H1 (cell line): ENCODE measurements at regions not wholly inside any gene's neighbourhood (a gene's known extent, or its start where the extent isn't known, plus 50 kb on each side); places are given as distances from the start of the nearest gene placed in this dataset.
"Not testable (repeated sequence)": the region's sequence is repeated elsewhere in the genome, so short reads cannot be mapped to it uniquely, and the experiment has no call there.

Experiments used
- CTCF ChIA-PET: fragments of 300-600 bp; sonication (Branson Sonifier 250); formaldehyde crosslinking; loops from one replicate; lab custom pipeline; 2021; ENCODE audit not compliant: partially characterized antibody; lab: Charles Lee
- POLR2A ChIA-PET: fragments of 300-600 bp; sonication (Branson Sonifier 250); formaldehyde crosslinking; loops from one replicate; lab custom pipeline; 2021; ENCODE audit warnings: inconsistent platforms; ENCODE audit not compliant: partially characterized antibody; lab: Charles Lee
- DNase-seq, 2 experiments: peaks; one replicate each; pipeline versions ENCODE4 v3.0.0 to v3.0.0-alpha.2; 2010 to 2022; ENCODE audit warnings: low spot score in 2 of 2, low read depth in 1 of 2, mixed read lengths in 1 of 2
- FAIRE-seq: peaks from 2 replicates; lab custom pipeline; 2011; peaks lifted over from hg19 to GRCh38; lab: Jason Lieb, UNC
- H2AFZ ChIP-seq: 2 replicates; pipeline ENCODE4 v1.8.1; 2012; ENCODE audit warnings: low read length, inconsistent platforms
- H2AK5ac ChIP-seq: 2 replicates; pipeline ENCODE4 v1.6.1; 2013; ENCODE audit warnings: low read depth, low read length
- H2BK120ac ChIP-seq: replicated peaks from 2 replicates; pipeline ENCODE3; 2013; ENCODE audit warnings: low read depth, low read length, inconsistent platforms
- H2BK12ac ChIP-seq: 2 replicates; pipeline ENCODE4 v1.6.1; 2013; ENCODE audit warnings: low read depth, low read length
- H2BK15ac ChIP-seq: 2 replicates; pipeline ENCODE4 v1.6.1; 2013; ENCODE audit warnings: low read length
- H2BK20ac ChIP-seq: 2 replicates; pipeline ENCODE4 v1.6.1; 2013; ENCODE audit warnings: low read length
- H2BK5ac ChIP-seq: 2 replicates; pipeline ENCODE4 v1.6.1; 2013; ENCODE audit warnings: low read depth, low read length
- H3K14ac ChIP-seq: 2 replicates; pipeline ENCODE4 v1.6.1; 2013; ENCODE audit warnings: inconsistent platforms; ENCODE audit not compliant: insufficient read length
- H3K18ac ChIP-seq: 2 replicates; pipeline ENCODE4 v1.6.1; 2013; ENCODE audit warnings: low read length; ENCODE audit errors: extremely low read depth
- H3K23ac ChIP-seq: 2 replicates; pipeline ENCODE4 v1.6.1; 2013; ENCODE audit warnings: inconsistent platforms; ENCODE audit not compliant: insufficient read length
- H3K23me2 ChIP-seq: 2 replicates; pipeline ENCODE4 v1.6.1; 2013; ENCODE audit warnings: low read depth, low read length
- H3K27ac ChIP-seq: 2 replicates; pipeline ENCODE4 v1.6.1; 2011; ENCODE audit warnings: low read depth, low read length, inconsistent platforms
- H3K27me3 ChIP-seq, 4 experiments: replicated peaks in 1 of 4; 1 replicate in 1 of 4; 2 replicates in 3 of 4; pipeline versions ENCODE4 v1.6.1 to v1.8.1; 2011 to 2013; ENCODE audit warnings: low read length in 3 of 4, mild to moderate bottlenecking in 3 of 4, inconsistent platforms in 2 of 4, mixed read lengths in 2 of 4, moderate library complexity in 1 of 4; ENCODE audit not compliant: control insufficient read depth in 3 of 4, insufficient read depth in 3 of 4; ENCODE audit errors: extremely low read depth in 1 of 4
- H3K36me3 ChIP-seq, 4 experiments: 2 replicates each; pipeline versions ENCODE4 v1.6.1 to v1.8.1; 2011 to 2013; ENCODE audit warnings: mild to moderate bottlenecking in 4 of 4, low read length in 3 of 4, moderate library complexity in 2 of 4, control low read depth in 1 of 4, inconsistent platforms in 1 of 4; ENCODE audit not compliant: insufficient read depth in 4 of 4, control insufficient read depth in 2 of 4
- H3K4ac ChIP-seq: replicated peaks from 2 replicates; pipeline ENCODE3; 2013; ENCODE audit warnings: low read length, low read depth, mixed read lengths, inconsistent platforms; ENCODE audit not compliant: insufficient read length
- H3K4me1 ChIP-seq, 4 experiments: replicated peaks in 1 of 4; 1 replicate in 1 of 4; 2 replicates in 3 of 4; pipeline versions ENCODE4 v1.6.1 to v1.8.1; 2011 to 2013; ENCODE audit warnings: low read length in 3 of 4, inconsistent platforms in 2 of 4, mixed read lengths in 1 of 4; ENCODE audit not compliant: insufficient read depth in 4 of 4, control insufficient read depth in 3 of 4
- H3K4me2 ChIP-seq, 2 experiments: 2 replicates each; pipeline versions ENCODE4 v1.6.1 to v1.8.1; 2011 to 2013; ENCODE audit warnings: low read depth in 2 of 2, low read length in 2 of 2, control low read depth in 1 of 2, inconsistent platforms in 1 of 2, mild to moderate bottlenecking in 1 of 2; ENCODE audit not compliant: insufficient read depth in 1 of 2
- H3K4me3 ChIP-seq, 4 experiments: fragments of 200-600, 300-600 bp in 1 of 4; sonication (generic), shearing (Covaris generic), sonication (Bioruptor Twin) in 1 of 4; 2 replicates each; pipeline versions ENCODE4 v1.5.1 to v1.8.1; 2011 to 2016; ENCODE audit warnings: low read length in 4 of 4, low read depth in 3 of 4, control low read depth in 2 of 4, inconsistent platforms in 2 of 4, mild to moderate bottlenecking in 2 of 4, mixed read lengths in 1 of 4, moderate library complexity in 1 of 4; ENCODE audit not compliant: insufficient read depth in 2 of 4; ENCODE audit errors: extremely low read depth in 1 of 4
- H3K56ac ChIP-seq: replicated peaks from 2 replicates; pipeline ENCODE3; 2013; ENCODE audit warnings: low read depth, mild to moderate bottlenecking, mixed read lengths, low read length, inconsistent platforms; ENCODE audit not compliant: insufficient read length
- H3K79me1 ChIP-seq: 2 replicates; pipeline ENCODE4 v1.6.1; 2013; ENCODE audit warnings: low read depth, low read length, control low read depth
- H3K79me2 ChIP-seq, 2 experiments: 2 replicates each; pipeline versions ENCODE4 v1.6.1 to v1.8.1; 2012 to 2013; ENCODE audit warnings: low read length in 2 of 2, mild to moderate bottlenecking in 2 of 2, inconsistent platforms in 1 of 2; ENCODE audit not compliant: insufficient read depth in 2 of 2, control insufficient read depth in 1 of 2
- H3K9ac ChIP-seq, 4 experiments: replicated peaks in 1 of 4; 1 replicate in 1 of 4; 2 replicates in 3 of 4; pipeline versions ENCODE4 v1.6.1 to v1.8.1; 2011 to 2013; ENCODE audit warnings: low read depth in 3 of 4, low read length in 3 of 4, control low read depth in 2 of 4, mild to moderate bottlenecking in 2 of 4, moderate library complexity in 2 of 4, inconsistent platforms in 1 of 4; ENCODE audit errors: extremely low read depth in 1 of 4
- H3K9me3 ChIP-seq, 2 experiments: 2 replicates each; pipeline versions ENCODE4 v1.6.1 to v1.8.1; 2012 to 2013; ENCODE audit warnings: mild to moderate bottlenecking in 2 of 2, moderate library complexity in 2 of 2, control low read depth in 1 of 2, inconsistent platforms in 1 of 2, low read depth in 1 of 2, low read length in 1 of 2, mixed read lengths in 1 of 2; ENCODE audit not compliant: insufficient read depth in 2 of 2
- H4K20me1 ChIP-seq, 2 experiments: replicated peaks in 1 of 2; 2 replicates each; pipeline versions ENCODE3 to v1.8.1; 2011 to 2013; ENCODE audit warnings: inconsistent platforms in 2 of 2, low read length in 2 of 2, mild to moderate bottlenecking in 1 of 2; ENCODE audit not compliant: insufficient read depth in 2 of 2, control insufficient read depth in 1 of 2
- H4K5ac ChIP-seq: 2 replicates; pipeline ENCODE4 v1.6.1; 2013; ENCODE audit warnings: low read length, low read depth, mixed read lengths, inconsistent platforms; ENCODE audit not compliant: insufficient read length
- H4K8ac ChIP-seq: 2 replicates; pipeline ENCODE4 v1.8.0; 2013; ENCODE audit warnings: mild to moderate bottlenecking, moderate library complexity, low read length, inconsistent platforms; ENCODE audit not compliant: insufficient read depth; ENCODE audit errors: extremely low read depth
- H4K91ac ChIP-seq: replicated peaks from 2 replicates; pipeline ENCODE3; 2013; ENCODE audit warnings: low read length, mixed read lengths, inconsistent platforms; ENCODE audit not compliant: insufficient read length
- whole genome bisulfite sequencing, 2 experiments: shearing (Covaris generic) in 1 of 2; methylation state at CpG; one replicate each; pipeline versions ENCODE4 v1.1.6 to v1.1.7; 2013 to 2015; ENCODE audit warnings: low lambda C conversion rate in 2 of 2, mixed read lengths in 2 of 2, inconsistent platforms in 1 of 2, low coverage in 1 of 2, missing lambda C conversion rate in 1 of 2; ENCODE audit not compliant: insufficient replicate concordance in 2 of 2, insufficient coverage in 1 of 2, insufficient read length in 1 of 2; ENCODE audit errors: extremely low coverage in 1 of 2, missing lambda C conversion rate in 1 of 2; 5-methylcytosine and 5-hydroxymethylcytosine counted together

- DNase-seq, H2BK20ac ChIP-seq, H3K56ac ChIP-seq, H2AFZ ChIP-seq, H2BK5ac ChIP-seq, H4K5ac ChIP-seq, H2AK5ac ChIP-seq, H3K79me2 ChIP-seq, H3K9ac ChIP-seq, H2BK120ac ChIP-seq, H2BK15ac ChIP-seq, H3K36me3 ChIP-seq, H3K23ac ChIP-seq, FAIRE-seq, H3K23me2 ChIP-seq, H3K4ac ChIP-seq, H4K8ac ChIP-seq, H3K79me1 ChIP-seq, CTCF ChIA-PET, H3K18ac ChIP-seq, H3K4me3 ChIP-seq, H3K27ac ChIP-seq, H3K9me3 ChIP-seq, H4K91ac ChIP-seq, H3K27me3 ChIP-seq, H3K4me1 ChIP-seq, H3K14ac ChIP-seq, H2BK12ac ChIP-seq, POLR2A ChIA-PET, H4K20me1 ChIP-seq, H3K4me2 ChIP-seq: not testable (repeated sequence)
- WGBS, 2 experiments, result 89% methylated on average over 2 of the region's 2 CpGs; no CpG with 5 or more reads in 1 of the 2 experiments
Measured at GRCh38 chr2:90220623-90221299, 1529.3 kb downstream of the RPIA start.
